NB4 (cell line): ENCODE measurements at regions not wholly inside any gene's neighbourhood (a gene's known extent, or its start where the extent isn't known, plus 50 kb on each side); places are given as distances from the start of the nearest gene placed in this dataset.

Experiments used
- CTCF ChIP-seq: IDR thresholded peaks from one replicate; pipeline ENCODE4 v1.5.1; 2012; ENCODE audit warnings: low read depth, low read length
- MYC ChIP-seq: IDR thresholded peaks from 2 replicates; pipeline ENCODE4 v1.6.1; 2011; ENCODE audit warnings: low read depth, low read length
- POLR2A ChIP-seq: IDR thresholded peaks from 2 replicates; pipeline ENCODE4 v1.6.1; 2011; ENCODE audit warnings: mild to moderate bottlenecking; ENCODE audit not compliant: insufficient read length; ENCODE audit errors: extremely low read depth
- TF ChIP-seq, protein P1 (sequence below): IDR thresholded peaks from 2 replicates; pipeline ENCODE4 v1.6.1; 2011; ENCODE audit warnings: low read depth, low read length

DNA sequence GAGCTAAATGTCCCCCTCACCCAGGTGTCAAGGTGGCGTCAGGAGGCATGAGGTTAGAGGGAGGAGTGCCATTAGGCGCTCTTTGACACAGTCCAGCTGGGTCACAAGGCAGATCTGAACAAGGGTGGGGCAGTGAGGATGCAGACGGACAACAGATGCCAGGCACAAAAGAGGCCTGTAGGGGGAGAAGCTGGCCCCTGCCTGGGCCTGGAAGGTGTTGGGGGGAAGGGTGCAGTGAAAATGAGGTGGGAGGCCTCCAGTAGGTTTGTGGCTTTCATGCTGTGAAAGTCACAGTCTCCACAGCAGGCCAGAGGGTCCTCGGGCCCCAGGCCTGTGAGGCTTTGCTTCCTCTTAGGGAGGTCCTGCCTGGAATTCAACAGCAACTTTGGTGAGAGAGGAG lies 85.0 kb upstream of the PLET1 start:
- TF ChIP-seq POLR2A, result no peak
- TF ChIP-seq CTCF, result peak; percentile 28
- TF ChIP-seq MYC, result no peak
- TF ChIP-seq, protein P1, sequence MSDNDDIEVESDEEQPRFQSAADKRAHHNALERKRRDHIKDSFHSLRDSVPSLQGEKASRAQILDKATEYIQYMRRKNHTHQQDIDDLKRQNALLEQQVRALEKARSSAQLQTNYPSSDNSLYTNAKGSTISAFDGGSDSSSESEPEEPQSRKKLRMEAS, result no peak
